LNCAP (cell line): ENCODE measurements at regions not wholly inside any gene's neighbourhood (a gene's known extent, or its start where the extent isn't known, plus 50 kb on each side); places are given as distances from the start of the nearest gene placed in this dataset.

ENCODE experiments used
- TF ChIP-seq, protein P1 (sequence below): fragments of 450-650 bp; IDR thresholded peaks from 2 replicates; pipeline ENCODE4 v1.5.1; 2017; ENCODE audit warnings: mild to moderate bottlenecking

DNA sequence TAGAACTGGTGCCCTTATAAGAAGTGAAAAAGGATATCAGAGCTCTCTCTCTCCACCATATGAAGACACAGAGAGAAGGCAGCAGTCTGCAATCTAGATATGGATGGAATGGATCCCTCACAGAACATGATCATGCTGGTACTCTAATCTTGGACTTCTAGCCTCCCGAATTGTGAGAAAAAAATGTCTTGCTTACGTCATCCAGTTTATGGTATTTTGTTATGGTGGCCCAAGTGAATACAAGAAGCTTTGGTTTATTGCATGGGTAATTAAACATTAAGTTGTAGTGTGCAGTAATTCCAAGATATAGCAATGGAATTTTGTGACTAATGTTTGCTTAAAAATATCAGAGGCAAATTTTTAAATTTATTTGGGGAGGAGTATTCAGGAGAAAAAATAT is 1667.4 kb upstream of the SLC39A10 start:
- TF ChIP-seq, protein P1, sequence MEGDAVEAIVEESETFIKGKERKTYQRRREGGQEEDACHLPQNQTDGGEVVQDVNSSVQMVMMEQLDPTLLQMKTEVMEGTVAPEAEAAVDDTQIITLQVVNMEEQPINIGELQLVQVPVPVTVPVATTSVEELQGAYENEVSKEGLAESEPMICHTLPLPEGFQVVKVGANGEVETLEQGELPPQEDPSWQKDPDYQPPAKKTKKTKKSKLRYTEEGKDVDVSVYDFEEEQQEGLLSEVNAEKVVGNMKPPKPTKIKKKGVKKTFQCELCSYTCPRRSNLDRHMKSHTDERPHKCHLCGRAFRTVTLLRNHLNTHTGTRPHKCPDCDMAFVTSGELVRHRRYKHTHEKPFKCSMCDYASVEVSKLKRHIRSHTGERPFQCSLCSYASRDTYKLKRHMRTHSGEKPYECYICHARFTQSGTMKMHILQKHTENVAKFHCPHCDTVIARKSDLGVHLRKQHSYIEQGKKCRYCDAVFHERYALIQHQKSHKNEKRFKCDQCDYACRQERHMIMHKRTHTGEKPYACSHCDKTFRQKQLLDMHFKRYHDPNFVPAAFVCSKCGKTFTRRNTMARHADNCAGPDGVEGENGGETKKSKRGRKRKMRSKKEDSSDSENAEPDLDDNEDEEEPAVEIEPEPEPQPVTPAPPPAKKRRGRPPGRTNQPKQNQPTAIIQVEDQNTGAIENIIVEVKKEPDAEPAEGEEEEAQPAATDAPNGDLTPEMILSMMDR = no peak

GRCh38 chr2:193988784-193989183 is 1668.2 kb upstream of the SLC39A10 start:
- TF ChIP-seq, protein P1 = no peak

GRCh38 chr2:193985272-193985671 is 1671.8 kb upstream of the SLC39A10 start:
- TF ChIP-seq, protein P1 = no peak

DNA sequence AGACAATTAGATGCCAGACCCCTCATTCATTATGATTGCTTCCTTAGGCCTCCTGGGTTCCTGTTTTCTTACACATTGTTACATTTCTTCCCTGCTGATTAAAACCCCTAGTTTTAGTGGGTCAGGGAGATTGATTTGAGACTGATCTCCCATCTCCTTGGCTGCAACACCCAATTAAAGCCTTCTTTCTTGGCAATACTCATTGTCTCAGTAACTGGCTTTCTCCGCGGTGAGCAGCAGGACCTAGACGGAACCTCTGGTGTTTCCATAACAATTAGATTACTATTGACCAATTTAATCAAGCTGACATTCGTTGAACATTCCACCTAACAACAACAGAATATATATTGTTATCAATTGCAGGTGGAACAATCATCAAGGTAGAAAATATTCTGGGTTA is 1676.4 kb upstream of the SLC39A10 start:
- TF ChIP-seq, protein P1 = no peak

DNA sequence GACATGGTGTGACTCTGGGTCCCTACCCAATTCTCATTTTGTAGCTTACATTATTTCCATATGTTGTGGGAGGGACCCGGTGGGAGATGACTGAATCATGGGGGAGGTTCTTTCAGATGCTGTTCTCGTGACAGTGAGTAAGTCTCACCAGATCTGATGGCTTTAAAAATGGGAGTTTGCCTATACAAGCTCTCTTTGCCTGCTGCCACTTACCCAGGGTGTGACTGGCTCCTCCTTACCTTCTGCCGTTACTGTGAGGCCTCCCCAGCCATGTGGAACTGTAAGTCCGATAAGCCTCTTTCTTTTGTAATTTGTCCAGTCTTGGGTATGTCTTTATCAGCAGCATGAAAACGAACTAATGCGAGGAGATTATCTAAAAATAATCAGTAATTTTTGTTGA is 1683.2 kb upstream of the SLC39A10 start:
- TF ChIP-seq, protein P1 = no peak

- TF ChIP-seq, protein P1 = no peak
Measured at GRCh38 chr2:193966590-193966989, 1690.4 kb upstream of the SLC39A10 start.

- TF ChIP-seq, protein P1 = no peak
Measured at GRCh38 chr2:193965263-193965662, 1691.8 kb upstream of the SLC39A10 start.

- TF ChIP-seq, protein P1 = peak; percentile 73
Measured at GRCh38 chr2:193963472-193964119, 1693.4 kb upstream of the SLC39A10 start.
